A204.1 (cell line): ENCODE measurements at regions not wholly inside any gene's neighbourhood (a gene's known extent, or its start where the extent isn't known, plus 50 kb on each side); places are given as distances from the start of the nearest gene placed in this dataset.

Source experiments
- FAIRE-seq: peaks from 2 replicates; lab custom pipeline; 2012; peaks lifted over from hg19 to GRCh38; lab: Jason Lieb, UNC

GRCh38 chr6:90787446-90787845 lies 200.6 kb upstream of the MAP3K7 start:
- FAIRE-seq = no peak

- no peak for FAIRE-seq
These were observed 193.9 kb upstream of the MAP3K7 start for GRCh38 chr6:90780778-90781177.

DNA sequence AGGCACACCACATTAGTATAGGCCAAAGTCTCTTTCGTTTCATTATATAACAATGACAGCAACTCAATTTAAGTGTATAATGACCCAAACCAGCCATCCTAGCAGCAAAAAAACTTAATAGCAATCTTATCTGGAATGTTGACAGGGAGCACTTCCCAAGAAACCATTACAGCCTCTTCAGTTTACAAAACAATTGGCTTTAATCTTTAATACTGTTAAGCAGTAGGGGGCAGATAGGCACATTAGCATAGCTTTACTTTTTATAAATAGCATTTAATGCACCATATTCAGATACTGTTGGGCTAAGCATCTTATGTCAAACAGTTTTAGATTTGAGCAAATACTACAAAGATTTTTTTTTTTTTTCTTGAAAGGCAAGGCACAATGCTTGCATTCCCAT lies 193.3 kb upstream of the MAP3K7 start:
- no peak for FAIRE-seq

DNA sequence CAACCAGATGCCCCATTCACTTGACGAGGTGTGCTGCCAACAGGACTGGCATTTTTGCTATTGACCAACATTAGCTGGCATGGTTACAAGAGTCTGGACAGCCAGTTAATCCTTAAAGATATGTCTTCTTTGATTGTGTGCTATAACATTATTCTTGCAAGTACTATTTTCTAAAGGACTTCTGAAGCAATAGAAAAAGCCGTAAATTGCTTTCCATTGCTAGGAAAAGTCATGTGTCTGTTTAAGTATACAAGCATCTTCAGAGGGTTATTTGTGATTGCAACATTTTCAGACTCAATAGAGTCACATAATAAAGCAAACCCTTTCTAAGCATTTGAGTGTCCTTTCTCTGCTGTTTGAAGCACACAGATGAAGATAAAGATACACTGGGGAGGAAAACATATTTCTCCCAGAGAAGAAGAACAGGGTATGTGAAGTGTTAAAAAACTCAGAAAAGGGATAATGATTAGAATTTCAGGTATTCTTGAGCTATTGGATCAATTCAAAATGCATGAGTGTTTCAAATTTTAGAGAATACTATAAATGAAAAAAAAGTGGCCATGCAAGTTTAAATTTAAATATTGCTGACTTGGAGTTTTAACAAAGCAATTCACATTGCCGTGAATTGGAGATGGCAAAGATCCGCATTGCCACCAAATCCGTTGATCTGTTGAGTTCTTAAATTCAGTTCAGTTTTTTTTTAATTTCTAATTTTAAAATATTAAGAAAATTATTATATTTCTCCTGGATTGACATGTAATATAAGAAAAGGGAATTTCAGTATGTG lies 191.7 kb upstream of the MAP3K7 start:
- no peak for FAIRE-seq

DNA sequence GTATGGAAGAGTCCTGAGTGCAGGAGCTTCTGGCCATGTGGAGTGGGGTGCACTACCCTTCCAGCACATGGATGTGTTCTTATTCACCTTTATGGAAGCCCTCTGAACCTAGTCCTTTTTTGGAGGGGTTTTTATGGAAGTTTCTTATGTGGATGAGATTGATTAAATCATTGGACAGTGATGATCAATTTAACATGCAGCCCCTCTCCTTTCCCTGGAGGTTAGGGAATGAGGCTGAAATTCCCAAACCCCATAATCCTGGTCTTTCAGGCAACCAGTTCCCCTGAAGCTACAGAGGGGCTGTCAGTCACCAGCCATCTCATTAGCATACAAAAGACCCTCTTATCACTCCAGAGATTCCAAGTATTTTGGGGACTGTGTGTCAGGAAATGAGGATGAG lies 183.9 kb upstream of the MAP3K7 start:
- no peak for FAIRE-seq

GRCh38 chr6:90765895-90766294 lies 179.0 kb upstream of the MAP3K7 start:
- FAIRE-seq = no peak

- no peak for FAIRE-seq
These were observed 178.6 kb upstream of the MAP3K7 start for GRCh38 chr6:90765491-90765890.

DNA sequence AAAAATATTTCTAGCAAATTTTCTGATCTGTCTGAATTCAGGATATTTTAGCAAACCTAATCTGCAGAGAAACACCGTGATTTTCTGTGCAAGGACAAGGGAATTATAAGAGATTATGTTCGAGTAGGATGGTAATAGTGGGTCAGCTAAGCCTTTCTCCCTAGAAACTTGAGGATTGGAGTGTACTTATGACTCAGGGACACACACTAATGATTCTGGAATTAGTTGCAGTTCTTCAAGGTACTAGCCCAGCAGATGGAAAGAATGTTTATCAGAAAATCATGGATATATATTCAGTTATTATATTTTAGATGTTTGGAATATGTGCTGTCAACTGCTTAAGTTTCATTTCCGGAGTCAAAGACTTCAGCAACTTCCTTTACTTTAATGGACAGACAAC lies 177.1 kb upstream of the MAP3K7 start:
- FAIRE-seq = no peak

DNA sequence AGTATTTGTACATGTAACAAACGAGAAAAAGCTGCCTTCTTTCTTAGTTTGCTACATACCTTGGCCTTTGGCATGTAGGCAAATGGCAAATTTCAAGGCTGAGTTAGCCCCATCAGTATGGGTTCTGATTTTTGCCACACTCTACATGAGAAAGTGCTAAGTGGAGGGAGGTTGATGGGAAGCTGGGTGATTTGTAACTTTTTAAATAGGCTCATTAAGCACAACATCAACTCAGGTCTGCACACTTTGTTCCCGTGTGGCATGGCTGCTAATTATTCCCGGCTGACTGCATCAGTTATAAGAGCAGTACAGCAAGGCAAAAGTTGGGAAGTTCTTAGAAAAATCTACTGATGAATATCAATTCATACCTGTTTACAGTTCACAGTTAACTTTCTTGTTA lies 172.8 kb upstream of the MAP3K7 start:
- no peak for FAIRE-seq

GRCh38 chr6:90758741-90759140 lies 171.9 kb upstream of the MAP3K7 start:
- FAIRE-seq = no peak

- no peak for FAIRE-seq
These were observed 167.2 kb upstream of the MAP3K7 start for GRCh38 chr6:90753820-90754643.

DNA sequence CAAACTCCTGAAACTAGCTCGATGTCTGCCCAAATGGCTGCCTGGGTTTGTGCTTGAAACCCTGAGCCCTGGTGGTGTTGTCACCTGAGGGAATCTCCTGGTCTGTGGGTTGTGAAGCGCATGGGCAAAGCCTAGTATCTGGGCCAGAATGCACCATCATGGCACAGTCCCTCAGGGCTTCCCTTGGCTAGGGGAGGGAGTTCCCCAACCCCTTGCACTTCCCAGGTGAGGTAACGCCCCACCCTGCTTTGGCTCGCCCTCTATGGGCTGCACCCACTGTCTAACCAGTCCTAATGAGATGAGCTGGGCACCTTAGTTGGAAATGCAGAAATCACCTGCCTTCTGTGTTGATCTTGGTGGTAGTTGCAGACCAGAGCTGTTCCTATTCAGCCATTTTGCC lies 152.9 kb upstream of the MAP3K7 start:
- no peak for FAIRE-seq

DNA sequence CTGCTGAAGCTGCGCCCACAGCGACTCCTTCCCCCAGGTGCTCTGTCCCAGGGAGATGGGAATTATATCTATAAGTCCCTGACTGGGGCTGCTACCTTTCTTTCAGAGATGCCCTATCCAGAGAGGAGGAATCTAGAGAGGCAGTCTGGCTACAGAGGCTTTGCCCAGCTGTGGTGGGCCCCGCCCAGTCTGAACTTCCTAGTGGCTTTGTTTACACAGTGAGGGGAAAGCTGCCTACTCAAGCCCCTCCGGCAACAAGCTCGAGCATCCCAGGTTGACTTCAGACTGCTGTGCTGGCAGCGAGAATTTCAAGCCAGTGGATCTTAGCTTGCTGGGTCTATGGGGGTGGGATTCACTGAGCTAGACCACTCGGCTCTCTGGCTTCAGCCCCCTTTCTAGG lies 152.5 kb upstream of the MAP3K7 start:
- no peak for FAIRE-seq

DNA sequence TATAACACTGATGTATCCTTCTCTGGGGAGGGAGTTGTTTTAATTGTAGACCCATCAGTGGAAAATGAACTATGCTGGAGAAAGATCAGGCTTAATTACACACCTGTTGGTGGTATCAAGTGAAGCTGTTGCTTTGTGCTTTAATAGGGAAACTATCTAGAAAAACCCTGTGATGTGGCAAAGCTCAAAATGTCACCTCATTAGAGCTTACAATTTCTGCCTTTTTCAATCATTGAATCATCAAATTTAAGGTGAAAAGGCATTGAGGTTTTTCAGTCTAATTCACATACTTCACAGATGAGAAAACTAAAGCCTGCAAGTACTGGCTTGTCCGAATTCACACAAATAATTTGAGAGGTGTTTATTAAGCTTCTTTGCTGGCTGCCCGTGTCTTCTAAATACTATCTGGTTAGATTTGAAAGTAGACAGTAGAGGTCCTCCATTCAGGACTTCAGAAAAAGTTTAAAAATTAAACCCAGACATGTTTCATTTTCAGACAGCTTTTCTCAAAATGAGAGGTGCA lies 143.3 kb upstream of the MAP3K7 start:
- FAIRE-seq = no peak

DNA sequence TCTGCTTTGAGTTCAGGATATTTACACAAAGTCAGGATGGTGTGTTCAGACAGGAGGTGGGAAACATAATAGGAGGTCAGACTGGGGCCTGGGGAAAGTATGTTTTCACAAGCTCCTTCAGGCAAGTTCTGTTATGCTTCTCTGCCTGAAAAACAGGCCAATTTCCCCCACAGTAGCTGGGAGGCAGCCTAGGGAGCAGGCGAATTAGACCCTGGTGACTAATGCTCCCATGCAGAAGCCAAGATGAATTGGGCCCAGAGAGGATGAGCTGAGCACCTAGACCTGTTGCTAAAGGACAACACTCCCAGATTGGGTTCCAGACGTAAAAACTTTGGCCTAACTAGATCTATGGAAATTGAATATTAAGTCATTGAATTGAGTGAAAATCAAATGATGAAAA lies 142.2 kb upstream of the MAP3K7 start:
- FAIRE-seq = no peak

- no peak for FAIRE-seq
These were observed 135.8 kb upstream of the MAP3K7 start for GRCh38 chr6:90722648-90723047.

DNA sequence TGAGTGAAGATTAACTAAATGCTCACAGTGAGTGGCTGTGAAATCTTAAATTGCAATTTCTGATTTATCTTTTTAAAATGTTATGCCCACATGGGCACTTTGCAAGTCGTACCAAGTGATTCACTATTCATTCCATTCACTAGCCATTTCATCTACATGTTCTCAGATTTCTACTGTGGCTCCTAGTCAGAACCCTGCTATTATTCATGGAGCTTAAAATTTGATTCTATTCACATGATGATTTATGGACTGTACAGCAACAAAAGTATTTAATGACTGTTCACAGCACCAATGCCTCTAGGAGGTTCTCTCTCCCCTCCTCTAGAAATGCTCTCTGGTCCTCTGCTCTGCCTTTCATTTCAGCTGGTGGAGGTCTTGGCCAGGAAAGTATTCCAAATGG lies 133.5 kb upstream of the MAP3K7 start:
- no peak for FAIRE-seq

DNA sequence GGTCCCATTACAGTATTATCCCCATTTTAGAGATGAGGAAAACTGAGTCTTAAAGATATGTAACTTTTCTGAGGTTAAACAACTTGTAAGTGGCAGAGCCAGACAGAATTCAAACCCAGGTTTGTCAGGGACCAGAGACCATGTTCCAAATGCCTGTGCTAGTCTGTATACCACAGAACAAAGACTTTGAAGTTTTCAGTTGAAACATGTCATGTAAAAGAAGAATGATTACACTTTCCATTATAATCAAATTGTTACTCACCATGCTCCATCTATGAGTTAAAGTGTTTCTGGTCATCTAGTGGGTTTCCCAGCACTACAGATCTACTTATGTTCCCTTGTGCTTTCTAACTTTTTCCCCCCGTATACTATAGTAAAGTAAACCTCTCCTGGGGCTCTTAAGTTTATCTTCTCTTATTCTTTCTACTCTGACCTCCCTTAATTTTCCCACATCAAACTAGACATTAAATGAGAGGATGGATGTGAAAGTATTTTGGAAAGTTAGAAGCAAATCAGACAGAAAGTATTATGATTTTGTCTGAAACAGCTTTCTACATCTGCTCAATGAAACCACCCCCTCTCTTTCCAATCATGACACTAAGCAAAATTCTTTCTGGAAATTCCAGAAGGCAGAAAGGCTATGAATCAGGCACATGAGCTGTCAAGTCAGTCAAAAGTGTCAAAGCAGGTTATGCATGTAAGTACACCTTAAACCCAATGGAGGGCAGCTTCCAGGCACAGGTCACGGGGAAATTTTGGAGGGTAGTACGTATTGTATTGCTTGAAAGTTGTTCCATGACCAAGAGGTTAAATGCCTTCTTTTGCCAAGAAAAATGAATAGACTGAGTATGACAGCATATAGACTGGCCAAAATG lies 132.7 kb upstream of the MAP3K7 start:
- FAIRE-seq = no peak

- FAIRE-seq = no peak
These were observed 129.5 kb upstream of the MAP3K7 start for GRCh38 chr6:90716376-90716775.

DNA sequence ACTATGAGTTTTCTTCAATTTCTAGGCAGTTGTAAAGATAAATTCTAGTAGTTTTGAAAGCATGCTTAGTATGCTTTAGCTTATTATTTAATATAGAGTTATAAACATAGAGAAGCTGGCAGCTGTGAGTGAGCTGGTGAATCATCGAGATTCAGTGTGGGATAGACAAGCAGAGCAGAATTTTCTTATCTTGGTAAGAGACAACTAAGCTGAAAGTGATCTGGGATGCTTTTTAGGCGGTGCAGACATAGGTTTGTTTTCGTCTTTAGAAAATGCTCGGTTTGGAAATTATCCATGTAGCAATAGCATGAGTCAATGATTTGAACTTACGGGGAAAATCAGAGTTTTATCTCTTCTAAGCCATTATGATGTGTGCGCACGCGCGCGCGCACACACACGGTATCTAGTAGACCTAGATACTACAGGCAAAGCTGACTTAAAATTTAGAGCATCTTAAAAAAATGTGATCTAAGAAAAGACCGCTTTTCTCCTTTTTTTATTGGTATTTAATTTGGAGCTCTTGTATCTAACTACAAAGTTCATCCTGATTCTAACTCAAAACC lies 128.3 kb upstream of the MAP3K7 start:
- FAIRE-seq = no peak

DNA sequence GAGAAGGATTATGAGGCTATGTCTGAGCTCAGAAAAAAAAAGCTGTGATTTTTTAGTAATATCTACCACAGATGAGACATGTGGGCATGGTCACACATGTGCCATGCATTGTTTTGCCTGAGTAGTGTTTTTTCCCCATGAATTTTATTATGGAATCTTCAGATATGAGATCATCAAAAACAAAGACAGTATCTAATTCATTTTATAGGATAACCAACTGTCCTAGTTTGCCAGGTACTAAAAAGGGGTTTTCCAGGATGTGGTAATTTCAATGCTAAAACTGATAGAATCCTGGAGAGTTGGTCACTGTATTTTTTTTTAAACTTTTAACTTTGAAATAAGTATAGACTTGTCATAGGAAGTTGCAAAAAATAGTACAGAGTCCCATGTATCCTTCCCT lies 127.4 kb upstream of the MAP3K7 start:
- FAIRE-seq = no peak

DNA sequence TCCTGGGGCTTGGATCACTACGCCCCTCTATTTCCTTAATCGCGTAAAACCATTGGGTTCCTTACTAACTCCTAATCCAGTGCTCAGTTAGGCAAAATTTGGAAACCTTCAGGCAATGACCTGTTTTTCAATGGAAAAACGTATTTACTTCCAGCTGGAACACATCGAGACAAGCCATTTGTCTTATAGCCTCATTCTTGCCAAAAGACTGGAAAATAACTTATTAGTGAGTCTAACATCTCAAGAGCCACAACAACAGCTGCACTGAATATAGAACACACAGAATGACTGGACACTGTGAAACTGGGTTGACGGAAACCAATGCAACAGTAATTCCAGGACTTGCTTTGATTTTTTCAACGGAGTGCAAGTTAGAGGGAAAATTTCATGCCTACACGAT lies 125.2 kb upstream of the MAP3K7 start:
- no peak for FAIRE-seq
